GM18868 (cell line): ENCODE measurements at regions not wholly inside any gene's neighbourhood (a gene's known extent, or its start where the extent isn't known, plus 50 kb on each side); places are given as distances from the start of the nearest gene placed in this dataset.
"Not testable (repeated sequence)": the region's sequence is repeated elsewhere in the genome, so short reads cannot be mapped to it uniquely, and the experiment has no call there.

Experiments
- ATAC-seq: cut with Tn5 transposase; IDR thresholded peaks from one replicate; pipeline ENCODE4 v1.9.1; 2021; ENCODE audit warnings: mild to moderate bottlenecking, moderate library complexity; ENCODE audit not compliant: unreplicated experiment

GRCh38 chr21:21845901-21846300, 847.7 kb downstream of the NCAM2 start:
- no peak for ATAC-seq

- ATAC-seq: no peak
Measured at GRCh38 chr21:21851205-21851604, 853.0 kb downstream of the NCAM2 start.

GRCh38 chr21:21851657-21852056, 853.4 kb downstream of the NCAM2 start:
- no peak for ATAC-seq

GRCh38 chr21:21858502-21859334, 860.5 kb downstream of the NCAM2 start:
- ATAC-seq: no peak

GRCh38 chr21:21860888-21861287, 862.7 kb downstream of the NCAM2 start:
- ATAC-seq: no peak

GRCh38 chr21:21864321-21864840, 866.2 kb downstream of the NCAM2 start:
- no peak for ATAC-seq

GRCh38 chr21:21897275-21897883, 899.2 kb downstream of the NCAM2 start:
- ATAC-seq: no peak

- no peak for ATAC-seq
Measured at GRCh38 chr21:21898801-21899200, 900.6 kb downstream of the NCAM2 start.

- ATAC-seq: not testable (repeated sequence)
Measured at GRCh38 chr21:21902416-21902815, 904.2 kb downstream of the NCAM2 start.

GRCh38 chr21:21907271-21907670, 909.1 kb downstream of the NCAM2 start:
- no peak for ATAC-seq

- ATAC-seq: no peak
Measured at GRCh38 chr21:21915816-21916215, 917.6 kb downstream of the NCAM2 start.

- no peak for ATAC-seq
Measured at GRCh38 chr21:21921410-21922232, 923.4 kb downstream of the NCAM2 start.

GRCh38 chr21:21929226-21929625, 931.0 kb downstream of the NCAM2 start:
- ATAC-seq: no peak

- no peak for ATAC-seq
Measured at GRCh38 chr21:21929789-21930188, 931.6 kb downstream of the NCAM2 start.

GRCh38 chr21:21952566-21952965, 954.4 kb downstream of the NCAM2 start:
- no peak for ATAC-seq

GRCh38 chr21:21955204-21955603, 957.0 kb downstream of the NCAM2 start:
- ATAC-seq: no peak

GRCh38 chr21:21957490-21957889, 959.3 kb downstream of the NCAM2 start:
- ATAC-seq: no peak

GRCh38 chr21:21963911-21964310, 965.7 kb downstream of the NCAM2 start:
- ATAC-seq: no peak

- ATAC-seq: no peak
Measured at GRCh38 chr21:21968810-21969209, 970.6 kb downstream of the NCAM2 start.

GRCh38 chr21:21969211-21969610, 971.0 kb downstream of the NCAM2 start:
- no peak for ATAC-seq

- no peak for ATAC-seq
Measured at GRCh38 chr21:21971384-21971783, 973.2 kb downstream of the NCAM2 start.
